H1 (cell line): ENCODE measurements at regions not wholly inside any gene's neighbourhood (a gene's known extent, or its start where the extent isn't known, plus 50 kb on each side); places are given as distances from the start of the nearest gene placed in this dataset.

Source experiments
- CTCF ChIA-PET: fragments of 300-600 bp; sonication (Branson Sonifier 250); formaldehyde crosslinking; loops from one replicate; lab custom pipeline; 2021; ENCODE audit not compliant: partially characterized antibody; lab: Charles Lee
- POLR2A ChIA-PET: fragments of 300-600 bp; sonication (Branson Sonifier 250); formaldehyde crosslinking; loops from one replicate; lab custom pipeline; 2021; ENCODE audit warnings: inconsistent platforms; ENCODE audit not compliant: partially characterized antibody; lab: Charles Lee
- DNase-seq, 2 experiments: peaks; one replicate each; pipeline versions ENCODE4 v3.0.0 to v3.0.0-alpha.2; 2010 to 2022; ENCODE audit warnings: low spot score in 2 of 2, low read depth in 1 of 2, mixed read lengths in 1 of 2
- FAIRE-seq: peaks from 2 replicates; lab custom pipeline; 2011; peaks lifted over from hg19 to GRCh38; lab: Jason Lieb, UNC
- H2AFZ ChIP-seq: 2 replicates; pipeline ENCODE4 v1.8.1; 2012; ENCODE audit warnings: low read length, inconsistent platforms
- H2AK5ac ChIP-seq: 2 replicates; pipeline ENCODE4 v1.6.1; 2013; ENCODE audit warnings: low read depth, low read length
- H2BK120ac ChIP-seq: replicated peaks from 2 replicates; pipeline ENCODE3; 2013; ENCODE audit warnings: low read depth, low read length, inconsistent platforms
- H2BK12ac ChIP-seq: 2 replicates; pipeline ENCODE4 v1.6.1; 2013; ENCODE audit warnings: low read depth, low read length
- H2BK15ac ChIP-seq: 2 replicates; pipeline ENCODE4 v1.6.1; 2013; ENCODE audit warnings: low read length
- H2BK20ac ChIP-seq: 2 replicates; pipeline ENCODE4 v1.6.1; 2013; ENCODE audit warnings: low read length
- H2BK5ac ChIP-seq: 2 replicates; pipeline ENCODE4 v1.6.1; 2013; ENCODE audit warnings: low read depth, low read length
- H3K14ac ChIP-seq: 2 replicates; pipeline ENCODE4 v1.6.1; 2013; ENCODE audit warnings: inconsistent platforms; ENCODE audit not compliant: insufficient read length
- H3K18ac ChIP-seq: 2 replicates; pipeline ENCODE4 v1.6.1; 2013; ENCODE audit warnings: low read length; ENCODE audit errors: extremely low read depth
- H3K23ac ChIP-seq: 2 replicates; pipeline ENCODE4 v1.6.1; 2013; ENCODE audit warnings: inconsistent platforms; ENCODE audit not compliant: insufficient read length
- H3K23me2 ChIP-seq: 2 replicates; pipeline ENCODE4 v1.6.1; 2013; ENCODE audit warnings: low read depth, low read length
- H3K27ac ChIP-seq: 2 replicates; pipeline ENCODE4 v1.6.1; 2011; ENCODE audit warnings: low read depth, low read length, inconsistent platforms
- H3K27me3 ChIP-seq, 4 experiments: replicated peaks in 1 of 4; 1 replicate in 1 of 4; 2 replicates in 3 of 4; pipeline versions ENCODE4 v1.6.1 to v1.8.1; 2011 to 2013; ENCODE audit warnings: low read length in 3 of 4, mild to moderate bottlenecking in 3 of 4, inconsistent platforms in 2 of 4, mixed read lengths in 2 of 4, moderate library complexity in 1 of 4; ENCODE audit not compliant: control insufficient read depth in 3 of 4, insufficient read depth in 3 of 4; ENCODE audit errors: extremely low read depth in 1 of 4
- H3K36me3 ChIP-seq, 4 experiments: 2 replicates each; pipeline versions ENCODE4 v1.6.1 to v1.8.1; 2011 to 2013; ENCODE audit warnings: mild to moderate bottlenecking in 4 of 4, low read length in 3 of 4, moderate library complexity in 2 of 4, control low read depth in 1 of 4, inconsistent platforms in 1 of 4; ENCODE audit not compliant: insufficient read depth in 4 of 4, control insufficient read depth in 2 of 4
- H3K4ac ChIP-seq: replicated peaks from 2 replicates; pipeline ENCODE3; 2013; ENCODE audit warnings: low read length, low read depth, mixed read lengths, inconsistent platforms; ENCODE audit not compliant: insufficient read length
- H3K4me1 ChIP-seq, 4 experiments: replicated peaks in 1 of 4; 1 replicate in 1 of 4; 2 replicates in 3 of 4; pipeline versions ENCODE4 v1.6.1 to v1.8.1; 2011 to 2013; ENCODE audit warnings: low read length in 3 of 4, inconsistent platforms in 2 of 4, mixed read lengths in 1 of 4; ENCODE audit not compliant: insufficient read depth in 4 of 4, control insufficient read depth in 3 of 4
- H3K4me2 ChIP-seq, 2 experiments: 2 replicates each; pipeline versions ENCODE4 v1.6.1 to v1.8.1; 2011 to 2013; ENCODE audit warnings: low read depth in 2 of 2, low read length in 2 of 2, control low read depth in 1 of 2, inconsistent platforms in 1 of 2, mild to moderate bottlenecking in 1 of 2; ENCODE audit not compliant: insufficient read depth in 1 of 2
- H3K4me3 ChIP-seq, 4 experiments: fragments of 200-600, 300-600 bp in 1 of 4; sonication (generic), shearing (Covaris generic), sonication (Bioruptor Twin) in 1 of 4; 2 replicates each; pipeline versions ENCODE4 v1.5.1 to v1.8.1; 2011 to 2016; ENCODE audit warnings: low read length in 4 of 4, low read depth in 3 of 4, control low read depth in 2 of 4, inconsistent platforms in 2 of 4, mild to moderate bottlenecking in 2 of 4, mixed read lengths in 1 of 4, moderate library complexity in 1 of 4; ENCODE audit not compliant: insufficient read depth in 2 of 4; ENCODE audit errors: extremely low read depth in 1 of 4
- H3K56ac ChIP-seq: replicated peaks from 2 replicates; pipeline ENCODE3; 2013; ENCODE audit warnings: low read depth, mild to moderate bottlenecking, mixed read lengths, low read length, inconsistent platforms; ENCODE audit not compliant: insufficient read length
- H3K79me1 ChIP-seq: 2 replicates; pipeline ENCODE4 v1.6.1; 2013; ENCODE audit warnings: low read depth, low read length, control low read depth
- H3K79me2 ChIP-seq, 2 experiments: 2 replicates each; pipeline versions ENCODE4 v1.6.1 to v1.8.1; 2012 to 2013; ENCODE audit warnings: low read length in 2 of 2, mild to moderate bottlenecking in 2 of 2, inconsistent platforms in 1 of 2; ENCODE audit not compliant: insufficient read depth in 2 of 2, control insufficient read depth in 1 of 2
- H3K9ac ChIP-seq, 4 experiments: replicated peaks in 1 of 4; 1 replicate in 1 of 4; 2 replicates in 3 of 4; pipeline versions ENCODE4 v1.6.1 to v1.8.1; 2011 to 2013; ENCODE audit warnings: low read depth in 3 of 4, low read length in 3 of 4, control low read depth in 2 of 4, mild to moderate bottlenecking in 2 of 4, moderate library complexity in 2 of 4, inconsistent platforms in 1 of 4; ENCODE audit errors: extremely low read depth in 1 of 4
- H3K9me3 ChIP-seq, 2 experiments: 2 replicates each; pipeline versions ENCODE4 v1.6.1 to v1.8.1; 2012 to 2013; ENCODE audit warnings: mild to moderate bottlenecking in 2 of 2, moderate library complexity in 2 of 2, control low read depth in 1 of 2, inconsistent platforms in 1 of 2, low read depth in 1 of 2, low read length in 1 of 2, mixed read lengths in 1 of 2; ENCODE audit not compliant: insufficient read depth in 2 of 2
- H4K20me1 ChIP-seq, 2 experiments: replicated peaks in 1 of 2; 2 replicates each; pipeline versions ENCODE3 to v1.8.1; 2011 to 2013; ENCODE audit warnings: inconsistent platforms in 2 of 2, low read length in 2 of 2, mild to moderate bottlenecking in 1 of 2; ENCODE audit not compliant: insufficient read depth in 2 of 2, control insufficient read depth in 1 of 2
- H4K5ac ChIP-seq: 2 replicates; pipeline ENCODE4 v1.6.1; 2013; ENCODE audit warnings: low read length, low read depth, mixed read lengths, inconsistent platforms; ENCODE audit not compliant: insufficient read length
- H4K8ac ChIP-seq: 2 replicates; pipeline ENCODE4 v1.8.0; 2013; ENCODE audit warnings: mild to moderate bottlenecking, moderate library complexity, low read length, inconsistent platforms; ENCODE audit not compliant: insufficient read depth; ENCODE audit errors: extremely low read depth
- H4K91ac ChIP-seq: replicated peaks from 2 replicates; pipeline ENCODE3; 2013; ENCODE audit warnings: low read length, mixed read lengths, inconsistent platforms; ENCODE audit not compliant: insufficient read length
- CBX5 ChIP-seq: fragments of 300-800, 300-1000 bp; sonication (generic); IDR thresholded peaks from 2 replicates; pipeline ENCODE4 v1.7.1; 2016; ENCODE audit warnings: antibody characterized with exemption, low read length, low read depth
- CTBP2 ChIP-seq: IDR thresholded peaks from 2 replicates; pipeline ENCODE4 v1.7.0; 2011; ENCODE audit warnings: borderline replicate concordance, mild to moderate bottlenecking, moderate library complexity, mixed read lengths, low read length; ENCODE audit not compliant: insufficient read depth, insufficient read length
- GTF2F1 ChIP-seq: IDR thresholded peaks from 2 replicates; pipeline ENCODE4 v1.6.1; 2012; ENCODE audit warnings: low read depth, low read length, improper control_type of control experiment, borderline replicate concordance
- TCF12 ChIP-seq: IDR thresholded peaks from 2 replicates; pipeline ENCODE4 v1.6.1; 2011; ENCODE audit warnings: low read depth, mild to moderate bottlenecking, low read length
- YY1 ChIP-seq: IDR thresholded peaks from 2 replicates; pipeline ENCODE4 v1.6.1; 2011; ENCODE audit warnings: low read depth, mild to moderate bottlenecking, low read length
- WGBS, 2 experiments: shearing (Covaris generic) in 1 of 2; methylation state at CpG; one replicate each; pipeline versions ENCODE4 v1.1.6 to v1.1.7; 2013 to 2015; ENCODE audit warnings: low lambda C conversion rate in 2 of 2, mixed read lengths in 2 of 2, inconsistent platforms in 1 of 2, low coverage in 1 of 2, missing lambda C conversion rate in 1 of 2; ENCODE audit not compliant: insufficient replicate concordance in 2 of 2, insufficient coverage in 1 of 2, insufficient read length in 1 of 2; ENCODE audit errors: extremely low coverage in 1 of 2, missing lambda C conversion rate in 1 of 2; 5-methylcytosine and 5-hydroxymethylcytosine counted together
- TF ChIP-seq, protein P1 (sequence below), 3 experiments: IDR thresholded peaks; 1 replicate in 2 of 3; 2 replicates in 1 of 3; pipeline versions ENCODE4 v1.5.1 to v1.6.1; 2011; ENCODE audit warnings: low read length in 3 of 3, mild to moderate bottlenecking in 3 of 3, inconsistent platforms in 2 of 3, low read depth in 1 of 3, moderate library complexity in 1 of 3; ENCODE audit not compliant: insufficient read depth in 1 of 3; ENCODE audit errors: control extremely low read depth in 1 of 3

- Histone ChIP-seq H3K27ac (no peak overlapping the region), H2BK120ac (no peak overlapping the region)
- no peak for FAIRE-seq
Observed at GRCh38 chr9:108643731-108644510, 211.9 kb downstream of the ACTL7B start.

More at GRCh38 chr9:108643731-108644510, 211.9 kb downstream of the ACTL7B start:
- 94% methylated on average over 5 of the region's 5 CpGs; no CpG with 5 or more reads in 1 of the 2 experiments for WGBS, 2 experiments
- Histone ChIP-seq H2AFZ (no peak overlapping the region), H3K79me1 (no peaks in the 10 kb centered on the region), H3K4me3 (no peak overlapping the region), H2BK12ac (no peak overlapping the region), H4K91ac (no peak overlapping the region), H3K9me3 (no peaks in the 10 kb centered on the region), H3K36me3 (no peaks in the 10 kb centered on the region), H2AK5ac (no peak overlapping the region), H2BK20ac (no peak overlapping the region), H3K23ac (no peak overlapping the region), H3K4me2 (no peak overlapping the region), H3K9ac (no peak overlapping the region), H3K23me2 (no peaks in the 10 kb centered on the region), H2BK15ac (no peak overlapping the region), H3K14ac (no peak overlapping the region), H3K56ac (no peak overlapping the region), H3K4ac (no peak overlapping the region), H4K8ac (no peak overlapping the region), H3K79me2 (no peaks in the 10 kb centered on the region), H3K4me1 (no peaks in the 10 kb centered on the region), H3K27me3 (no peaks in the 10 kb centered on the region), H4K20me1 (no peaks in the 10 kb centered on the region), H3K18ac (no peak overlapping the region), H2BK5ac (no peak overlapping the region), H4K5ac (no peak overlapping the region)
- POLR2A ChIA-PET: no interaction called here
- no peak for TF ChIP-seq TCF12
- TF ChIP-seq, protein P1, sequence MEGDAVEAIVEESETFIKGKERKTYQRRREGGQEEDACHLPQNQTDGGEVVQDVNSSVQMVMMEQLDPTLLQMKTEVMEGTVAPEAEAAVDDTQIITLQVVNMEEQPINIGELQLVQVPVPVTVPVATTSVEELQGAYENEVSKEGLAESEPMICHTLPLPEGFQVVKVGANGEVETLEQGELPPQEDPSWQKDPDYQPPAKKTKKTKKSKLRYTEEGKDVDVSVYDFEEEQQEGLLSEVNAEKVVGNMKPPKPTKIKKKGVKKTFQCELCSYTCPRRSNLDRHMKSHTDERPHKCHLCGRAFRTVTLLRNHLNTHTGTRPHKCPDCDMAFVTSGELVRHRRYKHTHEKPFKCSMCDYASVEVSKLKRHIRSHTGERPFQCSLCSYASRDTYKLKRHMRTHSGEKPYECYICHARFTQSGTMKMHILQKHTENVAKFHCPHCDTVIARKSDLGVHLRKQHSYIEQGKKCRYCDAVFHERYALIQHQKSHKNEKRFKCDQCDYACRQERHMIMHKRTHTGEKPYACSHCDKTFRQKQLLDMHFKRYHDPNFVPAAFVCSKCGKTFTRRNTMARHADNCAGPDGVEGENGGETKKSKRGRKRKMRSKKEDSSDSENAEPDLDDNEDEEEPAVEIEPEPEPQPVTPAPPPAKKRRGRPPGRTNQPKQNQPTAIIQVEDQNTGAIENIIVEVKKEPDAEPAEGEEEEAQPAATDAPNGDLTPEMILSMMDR (IDR thresholded peaks at IDR 0.05; ENCODE audit: control extremely low read depth in 1 of 3, insufficient read depth in 1 of 3, low read depth in 1 of 3, low read length in 3 of 3): no peak
- no peak for TF ChIP-seq CTBP2
- TF ChIP-seq GTF2F1: no peak
- TF ChIP-seq CBX5: no peak
- no peak for TF ChIP-seq YY1
- CTCF ChIA-PET: interaction anchor here (0.9 to 1.5 kb wide), 2 partner anchors 21 to 118 kb away, joined by 3 read pairs; no protein-coding TSS in a partner anchor
- no peak for DNase-seq
